Neural cell (in vitro differentiated cells): ENCODE measurements at regions not wholly inside any gene's neighbourhood (a gene's known extent, or its start where the extent isn't known, plus 50 kb on each side); places are given as distances from the start of the nearest gene placed in this dataset.

Experiments
- H2AFZ ChIP-seq: fragments of 200-600, 300-800 bp; sonication (generic), shearing (Covaris generic); 2 replicates; pipeline ENCODE4 v1.6.0; 2014; ENCODE audit warnings: low read depth, mild to moderate bottlenecking, antibody characterized with exemption, low read length, moderate library complexity
- H3F3A ChIP-seq: fragments of 200-600 bp; shearing (Covaris generic); 2 replicates; pipeline ENCODE4 v1.6.1; 2016; ENCODE audit warnings: mild to moderate bottlenecking, moderate library complexity, mixed read lengths, antibody characterized with exemption, low read length; ENCODE audit not compliant: insufficient read depth, poor library complexity, severe bottlenecking
- H3K27ac ChIP-seq: fragments of 200-600, 300-800 bp; sonication (generic), shearing (Covaris generic); 2 replicates; pipeline ENCODE4 v1.5.1; 2014; ENCODE audit warnings: mild to moderate bottlenecking, low read length, moderate library complexity
- H3K27me3 ChIP-seq: fragments of 300-800, 200-600 bp; sonication (generic), shearing (Covaris generic); 2 replicates; pipeline ENCODE4 v1.6.0; 2014; ENCODE audit warnings: mild to moderate bottlenecking, low read depth, low read length, moderate library complexity; ENCODE audit not compliant: insufficient read depth
- H3K36me3 ChIP-seq: fragments of 300-800, 200-600 bp; sonication (generic), shearing (Covaris generic); 2 replicates; pipeline ENCODE4 v1.5.1; 2014; ENCODE audit warnings: mild to moderate bottlenecking, antibody characterized with exemption, low read length, moderate library complexity; ENCODE audit not compliant: insufficient read depth
- H3K4me2 ChIP-seq: fragments of 300-800, 200-600 bp; sonication (generic), shearing (Covaris generic); 2 replicates; pipeline ENCODE4 v1.6.0; 2014; ENCODE audit warnings: mild to moderate bottlenecking, low read length
- H3K4me3 ChIP-seq: fragments of 300-800, 200-600 bp; sonication (generic), shearing (Covaris generic); 2 replicates; pipeline ENCODE4 v1.5.1; 2014; ENCODE audit warnings: mild to moderate bottlenecking, low read length, moderate library complexity
- H3K79me2 ChIP-seq: fragments of 200-600 bp; shearing (Covaris generic); replicated peaks from 2 replicates; pipeline ENCODE4 v1.6.0; 2014; ENCODE audit warnings: mild to moderate bottlenecking, low read length, moderate library complexity; ENCODE audit not compliant: insufficient read depth
- H3K9ac ChIP-seq: fragments of 300-800, 200-600 bp; sonication (generic), shearing (Covaris generic); 2 replicates; pipeline ENCODE4 v1.6.1; 2016; ENCODE audit warnings: mild to moderate bottlenecking, low read length, mixed read lengths
- H3K9me2 ChIP-seq: fragments of 200-600 bp; shearing (Covaris generic); 2 replicates; pipeline ENCODE4 v1.6.1; 2016; ENCODE audit warnings: mild to moderate bottlenecking, low read length, mixed read lengths; ENCODE audit not compliant: insufficient read depth
- H3K9me3 ChIP-seq: fragments of 200-600, 300-800 bp; sonication (generic), shearing (Covaris generic); 2 replicates; pipeline ENCODE4 v1.6.1; 2016; ENCODE audit warnings: mild to moderate bottlenecking, mixed run types, low read length, moderate library complexity, mixed read lengths
- H4K20me1 ChIP-seq: fragments of 200-600 bp; shearing (Covaris generic); 2 replicates; pipeline ENCODE4 v1.6.1; 2016; ENCODE audit warnings: mild to moderate bottlenecking, mixed run types; ENCODE audit not compliant: insufficient read depth
- EP300 ChIP-seq: fragments of 450-650 bp; conservative IDR thresholded peaks from 2 replicates; pipeline ENCODE4 v1.6.1; 2014; ENCODE audit warnings: antibody characterized with exemption, mild to moderate bottlenecking, moderate library complexity; ENCODE audit not compliant: poor library complexity, severe bottlenecking
- EZH2 ChIP-seq: fragments of 200-600, 300-800 bp; shearing (Covaris generic), sonication (generic); IDR thresholded peaks from 2 replicates; pipeline ENCODE4 v1.6.1; 2014; ENCODE audit warnings: antibody characterized with exemption, low read length, borderline replicate concordance, mild to moderate bottlenecking; ENCODE audit not compliant: insufficient read depth, poor library complexity, severe bottlenecking
- MXI1 ChIP-seq: fragments of 450-650 bp; conservative IDR thresholded peaks from 2 replicates; pipeline ENCODE4 v1.6.1; 2014; ENCODE audit warnings: antibody characterized with exemption, mild to moderate bottlenecking; ENCODE audit not compliant: poor library complexity, severe bottlenecking
- POLR2AphosphoS5 ChIP-seq: IDR thresholded peaks from 2 replicates; pipeline ENCODE4 v1.6.1; 2012
- RAD21 ChIP-seq: fragments of 450-650 bp; conservative IDR thresholded peaks from 2 replicates; pipeline ENCODE4 v1.6.1; 2014; ENCODE audit warnings: antibody characterized with exemption, mild to moderate bottlenecking, moderate library complexity
- SMC3 ChIP-seq: fragments of 450-650 bp; conservative IDR thresholded peaks from 2 replicates; pipeline ENCODE4 v1.6.1; 2014; ENCODE audit warnings: antibody characterized with exemption, mild to moderate bottlenecking, moderate library complexity; ENCODE audit not compliant: poor library complexity
- TAF1 ChIP-seq: IDR thresholded peaks from 2 replicates; pipeline ENCODE4 v1.6.1; 2012; ENCODE audit warnings: low read depth
- TF ChIP-seq, protein P1 (sequence below): IDR thresholded peaks from 2 replicates; pipeline ENCODE4 v1.6.1; 2012; ENCODE audit warnings: borderline replicate concordance
- TF ChIP-seq, protein P2 (sequence below): fragments of 450-650 bp; IDR thresholded peaks from 2 replicates; pipeline ENCODE4 v1.5.1; 2014; ENCODE audit warnings: antibody characterized with exemption, mild to moderate bottlenecking, moderate library complexity; ENCODE audit not compliant: poor library complexity, severe bottlenecking

DNA sequence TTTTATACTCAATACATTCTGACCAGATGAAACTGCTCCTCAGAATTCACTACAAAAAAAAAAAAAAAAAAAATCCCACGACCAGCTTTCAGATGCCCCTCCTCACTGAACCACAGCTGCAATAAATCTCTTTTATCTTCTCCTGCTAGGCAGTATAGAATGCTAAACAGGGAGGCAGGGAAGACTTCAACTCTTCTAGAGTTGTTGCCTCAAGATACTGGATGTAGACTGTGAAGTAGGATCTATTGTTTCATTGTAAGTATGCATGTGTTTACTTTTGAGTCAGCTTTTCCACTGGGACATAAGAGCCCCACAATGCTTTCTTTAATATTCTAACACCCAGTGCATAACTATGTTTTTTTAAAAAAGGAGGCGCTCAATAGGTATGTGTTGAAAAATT lies 401.4 kb downstream of the TBL1XR1 start:
- TF ChIP-seq POLR2AphosphoS5 (no peak), MXI1 (no peak), SMC3 (no peak), TAF1 (no peak), EP300 (no peak)
- TF ChIP-seq, protein P1, sequence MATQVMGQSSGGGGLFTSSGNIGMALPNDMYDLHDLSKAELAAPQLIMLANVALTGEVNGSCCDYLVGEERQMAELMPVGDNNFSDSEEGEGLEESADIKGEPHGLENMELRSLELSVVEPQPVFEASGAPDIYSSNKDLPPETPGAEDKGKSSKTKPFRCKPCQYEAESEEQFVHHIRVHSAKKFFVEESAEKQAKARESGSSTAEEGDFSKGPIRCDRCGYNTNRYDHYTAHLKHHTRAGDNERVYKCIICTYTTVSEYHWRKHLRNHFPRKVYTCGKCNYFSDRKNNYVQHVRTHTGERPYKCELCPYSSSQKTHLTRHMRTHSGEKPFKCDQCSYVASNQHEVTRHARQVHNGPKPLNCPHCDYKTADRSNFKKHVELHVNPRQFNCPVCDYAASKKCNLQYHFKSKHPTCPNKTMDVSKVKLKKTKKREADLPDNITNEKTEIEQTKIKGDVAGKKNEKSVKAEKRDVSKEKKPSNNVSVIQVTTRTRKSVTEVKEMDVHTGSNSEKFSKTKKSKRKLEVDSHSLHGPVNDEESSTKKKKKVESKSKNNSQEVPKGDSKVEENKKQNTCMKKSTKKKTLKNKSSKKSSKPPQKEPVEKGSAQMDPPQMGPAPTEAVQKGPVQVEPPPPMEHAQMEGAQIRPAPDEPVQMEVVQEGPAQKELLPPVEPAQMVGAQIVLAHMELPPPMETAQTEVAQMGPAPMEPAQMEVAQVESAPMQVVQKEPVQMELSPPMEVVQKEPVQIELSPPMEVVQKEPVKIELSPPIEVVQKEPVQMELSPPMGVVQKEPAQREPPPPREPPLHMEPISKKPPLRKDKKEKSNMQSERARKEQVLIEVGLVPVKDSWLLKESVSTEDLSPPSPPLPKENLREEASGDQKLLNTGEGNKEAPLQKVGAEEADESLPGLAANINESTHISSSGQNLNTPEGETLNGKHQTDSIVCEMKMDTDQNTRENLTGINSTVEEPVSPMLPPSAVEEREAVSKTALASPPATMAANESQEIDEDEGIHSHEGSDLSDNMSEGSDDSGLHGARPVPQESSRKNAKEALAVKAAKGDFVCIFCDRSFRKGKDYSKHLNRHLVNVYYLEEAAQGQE: no peak
- TF ChIP-seq, protein P2, sequence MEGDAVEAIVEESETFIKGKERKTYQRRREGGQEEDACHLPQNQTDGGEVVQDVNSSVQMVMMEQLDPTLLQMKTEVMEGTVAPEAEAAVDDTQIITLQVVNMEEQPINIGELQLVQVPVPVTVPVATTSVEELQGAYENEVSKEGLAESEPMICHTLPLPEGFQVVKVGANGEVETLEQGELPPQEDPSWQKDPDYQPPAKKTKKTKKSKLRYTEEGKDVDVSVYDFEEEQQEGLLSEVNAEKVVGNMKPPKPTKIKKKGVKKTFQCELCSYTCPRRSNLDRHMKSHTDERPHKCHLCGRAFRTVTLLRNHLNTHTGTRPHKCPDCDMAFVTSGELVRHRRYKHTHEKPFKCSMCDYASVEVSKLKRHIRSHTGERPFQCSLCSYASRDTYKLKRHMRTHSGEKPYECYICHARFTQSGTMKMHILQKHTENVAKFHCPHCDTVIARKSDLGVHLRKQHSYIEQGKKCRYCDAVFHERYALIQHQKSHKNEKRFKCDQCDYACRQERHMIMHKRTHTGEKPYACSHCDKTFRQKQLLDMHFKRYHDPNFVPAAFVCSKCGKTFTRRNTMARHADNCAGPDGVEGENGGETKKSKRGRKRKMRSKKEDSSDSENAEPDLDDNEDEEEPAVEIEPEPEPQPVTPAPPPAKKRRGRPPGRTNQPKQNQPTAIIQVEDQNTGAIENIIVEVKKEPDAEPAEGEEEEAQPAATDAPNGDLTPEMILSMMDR: no peak
- Histone ChIP-seq H3K4me3 (no peak overlapping the region), H3K36me3 (no peaks in the 10 kb centered on the region), H3K27me3 (no peaks in the 10 kb centered on the region), H2AFZ (no peak overlapping the region), H3K9ac (no peak overlapping the region), H3K9me3 (no peaks in the 10 kb centered on the region), H3K4me2 (no peak overlapping the region), H3K27ac (no peak overlapping the region), H4K20me1 (no peaks in the 10 kb centered on the region), H3K79me2 (no peaks in the 10 kb centered on the region), H3F3A (no peaks in the 10 kb centered on the region), H3K9me2 (no peaks in the 10 kb centered on the region)

DNA sequence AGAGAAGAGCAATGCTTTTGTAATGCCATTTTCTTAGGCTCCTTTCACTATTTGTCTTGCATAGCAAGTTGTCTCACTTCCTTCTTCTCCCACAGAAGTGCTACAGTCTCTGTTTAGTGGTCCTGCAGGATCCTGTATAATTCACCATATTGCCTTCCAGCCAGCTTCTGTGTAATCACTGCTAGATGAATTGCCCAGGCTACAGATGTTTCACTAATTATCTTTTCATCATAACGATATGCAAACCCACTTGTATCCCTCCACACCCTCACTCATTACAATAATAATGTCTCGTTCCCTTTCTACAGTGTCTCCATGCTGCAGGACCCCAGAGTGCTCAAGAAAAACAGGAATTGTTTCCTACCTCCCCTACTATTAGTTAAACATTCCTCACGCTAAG lies 402.9 kb downstream of the TBL1XR1 start:
- H3K9ac ChIP-seq: no peak overlapping the region
- H3K27ac ChIP-seq: no peak overlapping the region
- no peak overlapping the region for H3K4me3 ChIP-seq
- H3K27me3 ChIP-seq: no peaks in the 10 kb centered on the region
- H3K9me2 ChIP-seq: no peaks in the 10 kb centered on the region
- H2AFZ ChIP-seq: no peak overlapping the region
- H3K79me2 ChIP-seq: no peaks in the 10 kb centered on the region
- no peak overlapping the region for H3K4me2 ChIP-seq
- H3K36me3 ChIP-seq: no peaks in the 10 kb centered on the region
- no peaks in the 10 kb centered on the region for H4K20me1 ChIP-seq
- TF ChIP-seq POLR2AphosphoS5 (no peak), MXI1 (no peak), EP300 (no peak), RAD21 (no peak), TAF1 (no peak), EZH2 (no peak), SMC3 (no peak)
- TF ChIP-seq, protein P1: no peak
- TF ChIP-seq, protein P2: no peak
- H3K9me3 ChIP-seq: no peaks in the 10 kb centered on the region
- H3F3A ChIP-seq: no peaks in the 10 kb centered on the region
